Gastrocnemius medialis (tissue), 4 donors: ENCODE measurements at regions not wholly inside any gene's neighbourhood (a gene's known extent, or its start where the extent isn't known, plus 50 kb on each side); places are given as distances from the start of the nearest gene placed in this dataset.
"Not testable (repeated sequence)": the region's sequence is repeated elsewhere in the genome, so short reads cannot be mapped to it uniquely, and the experiment has no call there.

Experiments used
- ATAC-seq, 2 donors: fragments of 150-250 bp; one replicate each; pipeline ENCODE4 v1.9.1; 2016
- DNase-seq, 2 donors: peaks; one replicate each; pipeline ENCODE4 v3.0.0-alpha.2; 2019
- H3K27ac ChIP-seq, 4 donors: fragments of 200-600 bp; sonication (generic); 1 replicate in 1 of 4; 2 replicates in 3 of 4; pipeline ENCODE4 v1.5.1; 2016 to 2018; ENCODE audit warnings: mild to moderate bottlenecking in 2 of 4, moderate library complexity in 1 of 4
- H3K27me3 ChIP-seq, 3 donors: fragments of 200-600 bp; sonication (generic) in 2 of 3; 1 replicate in 1 of 3; 2 replicates in 2 of 3; pipeline versions ENCODE4 v1.5.1 to v1.6.0; 2016 to 2019; ENCODE audit warnings: mild to moderate bottlenecking in 1 of 3, moderate library complexity in 1 of 3
- H3K36me3 ChIP-seq, 2 donors: fragments of 200-600 bp; sonication (generic) in 1 of 2; one replicate each; pipeline ENCODE4 v1.5.1; 2017 to 2018
- H3K4me1 ChIP-seq, 2 donors: fragments of 200-600 bp; sonication (generic) in 1 of 2; one replicate each; pipeline ENCODE4 v1.5.1; 2016 to 2017; ENCODE audit warnings: mild to moderate bottlenecking in 2 of 2
- H3K4me3 ChIP-seq, 4 donors: fragments of 200-600 bp; sonication (generic) in 3 of 4; 1 replicate in 1 of 4; 2 replicates in 3 of 4; pipeline ENCODE4 v1.5.1; 2016 to 2019; ENCODE audit warnings: mild to moderate bottlenecking in 2 of 4
- H3K9me3 ChIP-seq, 3 donors: fragments of 200-600 bp; sonication (generic) in 2 of 3; 1 replicate in 1 of 3; 2 replicates in 2 of 3; pipeline ENCODE4 v1.5.1; 2016 to 2019
- CTCF ChIP-seq, 5 experiments: fragments of 450-650 bp in 3 of 5; fragments of 200-600 bp in 2 of 5; sonication (generic) in 2 of 5; IDR thresholded peaks in 4 of 5; conservative IDR thresholded peaks in 1 of 5; 1 replicate in 4 of 5; 2 replicates in 1 of 5; pipeline ENCODE4 v1.5.1; 2016 to 2019; ENCODE audit warnings: antibody characterized with exemption in 5 of 5, mild to moderate bottlenecking in 3 of 5, moderate library complexity in 3 of 5
- POLR2A ChIP-seq, 2 donors: fragments of 450-650 bp; IDR thresholded peaks; one replicate each; pipeline ENCODE4 v1.6.1; 2017; ENCODE audit warnings: antibody characterized with exemption in 2 of 2, mild to moderate bottlenecking in 2 of 2, moderate library complexity in 2 of 2
- in situ Hi-C, 4 donors: fragments of 200-750 bp; cut with MboI; loops; one replicate each; pipeline versions ENCODE4 v1.15.0 to v1.8.0; 2017; ENCODE audit warnings: low sequenced_read_pairs in 4 of 4
- intact Hi-C: fragments of 100-400 bp; cut with DNase I; formaldehyde crosslinking; loops from one replicate; pipeline ENCODE4 v1.15.1; 2023; ENCODE audit warnings: low total_unique reads

GRCh38 chr14:78048120-78048519 lies 122.1 kb upstream of the NRXN3 start:
- H3K27ac ChIP-seq: no peak overlapping the region
- no peaks in the 10 kb centered on the region for H3K27me3 ChIP-seq
- in situ Hi-C loops: no loop called here
- ATAC-seq (no peak), DNase-seq (no peak)
- no peak for TF ChIP-seq POLR2A (IDR thresholded peaks at IDR 0.05)
- TF ChIP-seq CTCF (IDR thresholded peaks at IDR 0.05 in 4 of 5, conservative IDR thresholded peaks at IDR 0.05 in 1 of 5): no peak
- intact Hi-C loops: no loop called here
- H3K4me3 ChIP-seq: no peak overlapping the region
- H3K4me1 ChIP-seq: peaks cover 0 to 3% of the 10 kb centered on the region in 2 donors
- no peaks in the 10 kb centered on the region for H3K36me3 ChIP-seq
- H3K9me3 ChIP-seq: no peaks in the 10 kb centered on the region

- H3K4me1 ChIP-seq, H3K27me3 ChIP-seq, DNase-seq, in situ Hi-C loops, ATAC-seq, intact Hi-C loops, H3K4me3 ChIP-seq, H3K36me3 ChIP-seq, H3K9me3 ChIP-seq, H3K27ac ChIP-seq: not testable (repeated sequence)
These were observed 113.3 kb upstream of the NRXN3 start for GRCh38 chr14:78056890-78057289.

GRCh38 chr14:78070344-78070743 lies 99.8 kb upstream of the NRXN3 start:
- H3K4me3 ChIP-seq: no peak overlapping the region
- no peaks in the 10 kb centered on the region for H3K4me1 ChIP-seq
- no peaks in the 10 kb centered on the region for H3K9me3 ChIP-seq
- H3K27me3 ChIP-seq: no peaks in the 10 kb centered on the region
- no peak for ATAC-seq
- DNase-seq: no peak
- TF ChIP-seq CTCF (IDR thresholded peaks at IDR 0.05 in 4 of 5, conservative IDR thresholded peaks at IDR 0.05 in 1 of 5): no peak
- no peak for TF ChIP-seq POLR2A (IDR thresholded peaks at IDR 0.05)
- no peaks in the 10 kb centered on the region for H3K36me3 ChIP-seq
- intact Hi-C loops: no loop called here
- in situ Hi-C loops: no loop called here
- H3K27ac ChIP-seq: no peak overlapping the region

- Histone ChIP-seq H3K27me3 (no peaks in the 10 kb centered on the region), H3K27ac (no peak overlapping the region), H3K4me3 (no peak overlapping the region), H3K36me3 (no peaks in the 10 kb centered on the region), H3K9me3 (no peaks in the 10 kb centered on the region), H3K4me1 (no peaks in the 10 kb centered on the region)
- in situ Hi-C loops (no loop called here), intact Hi-C loops (no loop called here)
- no peak for ATAC-seq
- DNase-seq: no peak
- TF ChIP-seq CTCF (IDR thresholded peaks at IDR 0.05 in 4 of 5, conservative IDR thresholded peaks at IDR 0.05 in 1 of 5) (no peak), POLR2A (IDR thresholded peaks at IDR 0.05) (no peak)
These were observed 99.1 kb upstream of the NRXN3 start for GRCh38 chr14:78071016-78071549.

GRCh38 chr14:78073028-78073427 lies 97.1 kb upstream of the NRXN3 start:
- H3K27ac ChIP-seq: no peak overlapping the region
- H3K9me3 ChIP-seq: no peaks in the 10 kb centered on the region
- no peaks in the 10 kb centered on the region for H3K36me3 ChIP-seq
- no peaks in the 10 kb centered on the region for H3K27me3 ChIP-seq
- no peak for ATAC-seq
- TF ChIP-seq CTCF (IDR thresholded peaks at IDR 0.05 in 4 of 5, conservative IDR thresholded peaks at IDR 0.05 in 1 of 5) (no peak), POLR2A (IDR thresholded peaks at IDR 0.05) (no peak)
- intact Hi-C loops (no loop called here), in situ Hi-C loops (no loop called here)
- DNase-seq: no peak
- no peak overlapping the region for H3K4me3 ChIP-seq
- H3K4me1 ChIP-seq: no peaks in the 10 kb centered on the region
